IPS DF 6.9 (cell line): ENCODE measurements at regions not wholly inside any gene's neighbourhood (a gene's known extent, or its start where the extent isn't known, plus 50 kb on each side); places are given as distances from the start of the nearest gene placed in this dataset.

Experiments
- DNase-seq: peaks from one replicate; pipeline ENCODE4 v3.0.0-alpha.2; 2013; ENCODE audit warnings: low read depth, low spot score
- H3K27ac ChIP-seq: one replicate; pipeline ENCODE4 v1.5.1; 2013; ENCODE audit warnings: low read length, control low read depth
- H3K27me3 ChIP-seq: 2 replicates; pipeline ENCODE4 v1.6.1; 2013; ENCODE audit warnings: mild to moderate bottlenecking, low read length; ENCODE audit not compliant: control insufficient read depth, insufficient read depth
- H3K36me3 ChIP-seq: 2 replicates; pipeline ENCODE4 v1.6.1; 2013; ENCODE audit warnings: low read length; ENCODE audit not compliant: control insufficient read depth, insufficient read depth
- H3K4me1 ChIP-seq: 2 replicates; pipeline ENCODE4 v1.6.1; 2013; ENCODE audit warnings: low read length; ENCODE audit not compliant: control insufficient read depth, insufficient read depth
- H3K4me3 ChIP-seq: 2 replicates; pipeline ENCODE4 v1.5.1; 2013; ENCODE audit warnings: mild to moderate bottlenecking, low read length
- H3K9me3 ChIP-seq: 2 replicates; pipeline ENCODE4 v1.6.1; 2013; ENCODE audit warnings: low read length, inconsistent platforms; ENCODE audit not compliant: control insufficient read depth, insufficient read depth
- WGBS: extraction: QIAGEN DNeasy Blood & Tissue Kit; methylation state at CpG from one replicate; pipeline ENCODE4 v1.1.7; 2013; ENCODE audit warnings: mixed read lengths, missing lambda C conversion rate; ENCODE audit not compliant: insufficient read length, insufficient coverage; 5-methylcytosine and 5-hydroxymethylcytosine counted together

DNA sequence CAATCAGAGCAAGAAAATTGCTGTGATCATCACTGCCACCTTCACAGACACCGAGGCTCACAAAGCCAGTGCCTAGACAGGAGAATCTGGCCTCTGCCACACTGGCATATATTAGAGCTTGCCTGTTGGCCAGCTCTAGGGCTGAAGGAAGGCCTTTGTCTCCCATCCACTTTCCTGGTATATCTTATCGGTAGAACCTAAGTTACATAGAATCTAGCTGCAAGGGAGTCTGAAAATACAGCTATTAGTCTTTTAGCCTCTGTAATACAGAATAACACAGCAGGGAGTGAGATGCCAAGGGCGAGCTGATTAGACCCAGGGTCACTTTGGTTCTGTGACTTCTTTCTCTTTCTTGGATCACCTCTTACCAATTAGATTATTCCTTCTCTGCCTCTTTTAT, 154.9 kb upstream of the KL start:
- no peak for DNase-seq
- Histone ChIP-seq H3K36me3 (no peaks in the 10 kb centered on the region), H3K27ac (no peak overlapping the region), H3K9me3 (no peaks in the 10 kb centered on the region), H3K27me3 (no peaks in the 10 kb centered on the region), H3K4me3 (no peak overlapping the region), H3K4me1 (no peaks in the 10 kb centered on the region)
- no CpG with 5 or more reads among the region's 3 CpGs for WGBS

DNA sequence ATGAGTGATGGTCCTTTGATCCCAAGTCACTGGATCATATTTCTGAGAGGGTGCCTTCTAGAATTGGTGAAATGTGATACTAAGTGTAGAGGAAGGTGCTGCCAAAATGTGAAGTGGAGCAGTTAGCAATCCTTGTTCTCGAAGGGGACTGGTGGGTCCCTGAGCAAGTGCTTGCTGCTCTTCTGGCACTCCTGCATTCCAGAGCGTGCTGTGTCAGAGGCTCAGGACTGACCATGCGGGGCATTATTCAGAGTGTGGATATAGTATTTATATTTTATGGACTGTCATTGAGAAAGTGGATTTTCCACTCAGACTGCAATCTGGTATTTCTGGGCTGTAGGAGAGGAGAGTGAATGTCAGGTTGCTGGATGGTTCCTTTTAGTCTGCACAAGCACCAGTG, 152.6 kb upstream of the KL start:
- no CpG with 5 or more reads among the region's 3 CpGs for WGBS
- no peaks in the 10 kb centered on the region for H3K36me3 ChIP-seq

GRCh38 chr13:32866921-32867320, 149.3 kb upstream of the KL start:
- WGBS: no CpG with 5 or more reads among the region's 4 CpGs
- no peaks in the 10 kb centered on the region for H3K36me3 ChIP-seq
- H3K4me1 ChIP-seq: no peaks in the 10 kb centered on the region
- H3K9me3 ChIP-seq: no peaks in the 10 kb centered on the region
- no peak overlapping the region for H3K4me3 ChIP-seq
- no peaks in the 10 kb centered on the region for H3K27me3 ChIP-seq
- H3K27ac ChIP-seq: no peak overlapping the region
- DNase-seq: no peak

More for the DNA sequence above, 152.6 kb upstream of the KL start:
- H3K9me3 ChIP-seq: no peaks in the 10 kb centered on the region
- no peak for DNase-seq
- H3K27ac ChIP-seq: no peak overlapping the region
- H3K4me1 ChIP-seq: no peaks in the 10 kb centered on the region
- H3K4me3 ChIP-seq: no peak overlapping the region
- H3K27me3 ChIP-seq: no peaks in the 10 kb centered on the region

DNA sequence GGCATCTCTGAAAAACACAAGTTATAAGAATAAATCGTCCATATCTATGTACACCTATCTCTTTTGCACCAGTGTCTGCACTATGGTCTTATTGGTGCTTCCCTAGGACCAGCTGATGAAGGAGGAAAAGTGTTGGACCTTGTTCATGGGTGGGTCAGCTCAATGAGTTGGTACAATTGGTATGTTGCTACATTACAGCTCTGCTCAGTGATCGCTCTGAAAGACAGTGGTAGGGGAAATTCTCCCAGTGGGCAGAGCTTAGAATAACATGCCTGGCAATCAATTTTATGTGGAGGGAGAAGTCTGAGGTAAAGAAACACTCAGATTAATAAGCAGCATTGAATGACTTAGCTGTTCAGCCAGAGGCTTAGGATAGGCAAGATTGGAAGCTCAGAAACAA, 138.7 kb upstream of the KL start:
- no peaks in the 10 kb centered on the region for H3K9me3 ChIP-seq
- no CpG with 5 or more reads among the region's 2 CpGs for WGBS
- H3K4me1 ChIP-seq: no peaks in the 10 kb centered on the region
- no peak overlapping the region for H3K27ac ChIP-seq
- H3K4me3 ChIP-seq: no peak overlapping the region
- DNase-seq: no peak
- H3K27me3 ChIP-seq: no peaks in the 10 kb centered on the region
- no peaks in the 10 kb centered on the region for H3K36me3 ChIP-seq

DNA sequence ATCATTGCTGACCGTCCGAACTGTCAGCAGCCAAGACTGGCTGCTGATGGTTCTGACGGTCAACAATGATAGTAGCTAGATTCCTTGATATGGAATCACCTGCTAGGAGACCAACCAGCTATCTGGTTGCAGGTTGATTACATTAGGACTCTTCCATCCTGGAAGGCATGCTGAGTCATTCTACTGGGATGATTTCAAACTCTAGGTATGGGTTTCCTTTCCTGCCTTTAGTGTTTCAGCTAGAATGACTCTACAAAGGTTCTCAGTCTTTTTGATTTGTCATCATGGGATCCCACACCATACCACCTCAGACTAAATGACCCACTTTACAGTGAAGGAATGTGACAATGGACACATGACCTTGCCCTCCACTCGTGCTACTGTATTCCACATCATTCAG, 138.1 kb upstream of the KL start:
- no CpG with 5 or more reads among the region's 4 CpGs for WGBS
- no peaks in the 10 kb centered on the region for H3K4me1 ChIP-seq
- H3K27me3 ChIP-seq: no peaks in the 10 kb centered on the region
- H3K4me3 ChIP-seq: no peak overlapping the region
- DNase-seq: no peak
- H3K27ac ChIP-seq: no peak overlapping the region
- no peaks in the 10 kb centered on the region for H3K9me3 ChIP-seq
- no peaks in the 10 kb centered on the region for H3K36me3 ChIP-seq

GRCh38 chr13:32880636-32881035, 135.6 kb upstream of the KL start:
- Histone ChIP-seq H3K9me3 (no peaks in the 10 kb centered on the region), H3K4me1 (no peaks in the 10 kb centered on the region), H3K27me3 (no peaks in the 10 kb centered on the region), H3K4me3 (no peak overlapping the region), H3K27ac (no peak overlapping the region), H3K36me3 (no peaks in the 10 kb centered on the region)
- WGBS: no CpG with 5 or more reads among the region's 3 CpGs
- no peak for DNase-seq

DNA sequence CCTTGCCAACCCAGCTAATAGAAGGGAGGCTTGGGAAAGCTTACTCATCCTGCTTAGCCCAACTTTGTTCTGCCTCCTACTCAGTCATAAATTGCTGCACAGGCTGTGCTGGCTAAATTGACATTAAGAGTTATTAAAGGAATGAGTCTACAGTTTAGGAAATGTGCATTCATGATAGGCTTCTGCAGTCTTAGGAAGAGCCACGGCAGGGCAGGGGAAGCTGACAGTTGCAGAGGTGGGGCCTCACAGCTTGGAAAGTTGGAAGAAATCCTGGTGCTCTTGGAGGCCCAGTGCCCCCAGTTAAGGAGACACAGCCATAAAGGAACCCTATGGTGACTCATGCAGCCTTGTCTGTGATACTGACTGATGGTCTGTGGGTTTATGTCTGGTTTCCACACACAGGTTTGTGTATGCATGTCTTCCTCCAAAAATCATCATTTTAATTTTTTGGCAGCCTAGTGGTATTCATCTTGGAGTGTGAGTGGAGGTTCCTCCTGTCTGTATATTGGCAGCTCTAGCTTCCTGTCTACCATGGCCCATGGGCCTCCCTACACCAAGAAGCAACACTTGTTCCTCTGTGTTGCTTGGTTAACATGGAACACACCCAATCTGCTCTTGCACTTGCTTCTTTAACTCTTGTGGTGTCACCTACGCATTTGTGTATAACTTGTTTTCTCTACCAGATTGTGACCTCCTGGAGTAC, 135.0 kb upstream of the KL start:
- Histone ChIP-seq H3K27me3 (no peaks in the 10 kb centered on the region), H3K36me3 (no peaks in the 10 kb centered on the region), H3K4me3 (no peak overlapping the region), H3K9me3 (no peaks in the 10 kb centered on the region), H3K27ac (no peak overlapping the region), H3K4me1 (no peaks in the 10 kb centered on the region)
- no peak for DNase-seq
- WGBS: no CpG with 5 or more reads among the region's 2 CpGs

DNA sequence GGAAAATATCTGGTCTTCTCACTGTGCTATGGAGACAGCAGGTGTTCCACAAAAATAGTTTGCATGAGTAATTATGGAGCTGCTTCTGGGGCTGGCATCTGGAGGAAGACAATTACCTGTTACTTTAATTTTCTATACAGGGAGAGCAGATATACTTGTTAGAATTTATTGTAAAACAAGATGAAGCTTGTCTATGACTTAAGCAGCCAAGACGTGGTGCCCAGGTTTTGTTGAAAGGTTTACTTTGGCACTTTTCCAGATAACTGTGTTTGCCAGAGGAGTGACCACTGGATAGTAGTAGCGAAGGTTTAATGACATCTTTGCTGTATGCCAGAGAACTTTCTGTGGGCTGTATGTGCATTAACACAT, 134.5 kb upstream of the KL start:
- no peak for DNase-seq
- Histone ChIP-seq H3K4me1 (no peaks in the 10 kb centered on the region), H3K36me3 (no peaks in the 10 kb centered on the region), H3K27ac (no peak overlapping the region), H3K27me3 (no peaks in the 10 kb centered on the region), H3K4me3 (no peak overlapping the region), H3K9me3 (no peaks in the 10 kb centered on the region)
- no CpG with 5 or more reads among the region's 2 CpGs for WGBS

DNA sequence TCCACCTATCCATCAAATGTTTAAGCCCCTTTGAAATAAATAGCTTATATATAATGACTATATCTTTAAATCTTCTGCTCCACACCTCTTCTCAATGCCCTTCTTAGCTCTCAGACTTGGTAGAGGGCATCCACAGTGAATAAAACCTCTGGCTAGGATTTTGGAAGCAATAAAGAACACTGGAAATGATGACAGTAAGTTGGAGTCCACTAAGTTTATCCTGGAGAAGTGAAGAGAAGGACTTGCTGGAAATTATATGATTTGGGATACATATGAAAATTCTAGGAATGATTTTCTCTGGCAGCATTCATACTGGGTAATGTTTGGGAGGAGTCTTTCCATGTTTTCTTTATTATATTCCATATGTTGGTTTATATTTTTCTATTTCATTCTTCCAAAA, 133.5 kb upstream of the KL start:
- Histone ChIP-seq H3K27me3 (no peaks in the 10 kb centered on the region), H3K36me3 (no peaks in the 10 kb centered on the region), H3K4me3 (no peak overlapping the region), H3K27ac (no peak overlapping the region), H3K9me3 (no peaks in the 10 kb centered on the region), H3K4me1 (no peaks in the 10 kb centered on the region)
- no peak for DNase-seq

DNA sequence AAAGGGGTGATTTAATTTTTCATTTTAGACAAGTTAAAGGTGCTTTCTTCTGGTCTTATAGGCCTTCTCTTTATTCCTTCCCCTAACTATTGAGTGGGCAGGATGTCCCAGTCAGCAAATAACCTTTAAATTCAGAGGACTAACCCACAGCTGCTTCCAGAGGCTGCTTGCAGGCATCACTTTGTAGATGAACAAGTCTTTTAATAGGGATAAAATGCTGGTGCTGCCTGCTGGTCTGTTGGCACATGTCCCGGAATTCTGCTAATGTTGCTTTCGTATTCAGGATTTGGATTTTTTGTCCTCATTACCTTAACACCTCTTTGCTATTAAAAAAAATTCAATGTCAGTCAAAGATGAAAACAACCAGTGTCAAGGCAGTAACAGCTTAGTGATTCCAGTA, 132.7 kb upstream of the KL start:
- Histone ChIP-seq H3K27me3 (no peaks in the 10 kb centered on the region), H3K9me3 (no peaks in the 10 kb centered on the region), H3K4me1 (no peaks in the 10 kb centered on the region), H3K27ac (no peak overlapping the region), H3K36me3 (no peaks in the 10 kb centered on the region), H3K4me3 (no peak overlapping the region)
- no CpG with 5 or more reads among the region's 2 CpGs for WGBS
- DNase-seq: no peak

- DNase-seq: no peak
- Histone ChIP-seq H3K27me3 (no peaks in the 10 kb centered on the region), H3K4me3 (no peak overlapping the region), H3K36me3 (no peaks in the 10 kb centered on the region), H3K4me1 (no peaks in the 10 kb centered on the region), H3K27ac (no peak overlapping the region), H3K9me3 (no peaks in the 10 kb centered on the region)
- no CpG with 5 or more reads among the region's 3 CpGs for WGBS
Observed at GRCh38 chr13:32887617-32888016, 128.6 kb upstream of the KL start.
